ENCODE measurements at regions not wholly inside any gene's neighbourhood (a gene's known extent, or its start where the extent isn't known, plus 50 kb on each side); places are given as distances from the start of the nearest gene placed in this dataset.

DNA sequence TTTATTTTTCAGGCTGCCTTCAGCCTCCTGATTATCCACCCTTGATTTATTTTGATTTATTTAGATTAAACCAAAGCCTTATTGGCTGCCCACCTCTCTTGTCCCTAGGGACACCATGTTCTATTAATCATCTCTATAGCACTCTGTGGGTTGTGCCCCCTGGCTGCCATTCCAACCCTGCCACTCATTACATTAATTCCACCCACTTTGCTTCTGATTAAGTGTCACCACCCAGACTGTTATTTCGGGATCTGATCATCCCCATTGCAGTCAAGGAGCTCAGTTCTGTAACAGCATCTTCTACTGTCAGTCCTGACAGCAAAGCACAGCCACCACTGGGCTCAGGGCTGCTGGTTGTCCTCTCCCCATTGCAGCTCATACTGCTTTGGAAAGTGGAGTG lies 175.1 kb upstream of the DDX18 start:
- CTCF ChIA-PET = interaction anchor here (1.0 kb wide), 1 partner anchor 132 kb away, joined by 3 read pairs; no protein-coding TSS in a partner anchor
- H3K9me3 Mint-ChIP-seq (ENCODE audit: unreplicated experiment) = peaks cover 12% of the 10 kb centered on the region
- POLR2A ChIA-PET = no interaction called here

GRCh38 chr2:117644403-117644802 lies 170.1 kb upstream of the DDX18 start:
- BruUV-seq (replicated peaks) = no TSS peak
- POLR2A ChIA-PET = no interaction called here
- Mint-ChIP-seq H3K27me3 (ENCODE audit: insufficient read depth, unreplicated experiment) (no peaks in the 10 kb centered on the region), H3K36me3 (ENCODE audit: insufficient read depth, unreplicated experiment) (no peaks in the 10 kb centered on the region), H3K4me3 (ENCODE audit: unreplicated experiment) (no peak overlapping the region), H3K9me3 (ENCODE audit: unreplicated experiment) (no peaks in the 10 kb centered on the region), H3K27ac (ENCODE audit: low read depth, unreplicated experiment) (no peak overlapping the region), H3K4me1 (ENCODE audit: insufficient read depth, unreplicated experiment) (no peaks in the 10 kb centered on the region)
- DNase-seq (ENCODE audit: unreplicated experiment) = no peak
- intact Hi-C loops (cut with micrococcal nuclease) = no loop called here
- CTCF ChIA-PET = no interaction called here
- TF ChIP-seq, protein P1, sequence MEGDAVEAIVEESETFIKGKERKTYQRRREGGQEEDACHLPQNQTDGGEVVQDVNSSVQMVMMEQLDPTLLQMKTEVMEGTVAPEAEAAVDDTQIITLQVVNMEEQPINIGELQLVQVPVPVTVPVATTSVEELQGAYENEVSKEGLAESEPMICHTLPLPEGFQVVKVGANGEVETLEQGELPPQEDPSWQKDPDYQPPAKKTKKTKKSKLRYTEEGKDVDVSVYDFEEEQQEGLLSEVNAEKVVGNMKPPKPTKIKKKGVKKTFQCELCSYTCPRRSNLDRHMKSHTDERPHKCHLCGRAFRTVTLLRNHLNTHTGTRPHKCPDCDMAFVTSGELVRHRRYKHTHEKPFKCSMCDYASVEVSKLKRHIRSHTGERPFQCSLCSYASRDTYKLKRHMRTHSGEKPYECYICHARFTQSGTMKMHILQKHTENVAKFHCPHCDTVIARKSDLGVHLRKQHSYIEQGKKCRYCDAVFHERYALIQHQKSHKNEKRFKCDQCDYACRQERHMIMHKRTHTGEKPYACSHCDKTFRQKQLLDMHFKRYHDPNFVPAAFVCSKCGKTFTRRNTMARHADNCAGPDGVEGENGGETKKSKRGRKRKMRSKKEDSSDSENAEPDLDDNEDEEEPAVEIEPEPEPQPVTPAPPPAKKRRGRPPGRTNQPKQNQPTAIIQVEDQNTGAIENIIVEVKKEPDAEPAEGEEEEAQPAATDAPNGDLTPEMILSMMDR (IDR thresholded peaks at IDR 0.05; ENCODE audit: unreplicated experiment) = no peak

More for the DNA sequence above, 175.1 kb upstream of the DDX18 start:
- no peak overlapping the region for H3K27ac Mint-ChIP-seq (ENCODE audit: low read depth, unreplicated experiment)
- no TSS peak for BruUV-seq (replicated peaks)
- H3K4me3 Mint-ChIP-seq (ENCODE audit: unreplicated experiment) = no peak overlapping the region
- no peaks in the 10 kb centered on the region for H3K36me3 Mint-ChIP-seq (ENCODE audit: insufficient read depth, unreplicated experiment)
- no peaks in the 10 kb centered on the region for H3K4me1 Mint-ChIP-seq (ENCODE audit: insufficient read depth, unreplicated experiment)
- TF ChIP-seq, protein P1 (IDR thresholded peaks at IDR 0.05; ENCODE audit: unreplicated experiment) = no peak
- intact Hi-C loops (cut with micrococcal nuclease) = no loop called here
- H3K27me3 Mint-ChIP-seq (ENCODE audit: insufficient read depth, unreplicated experiment) = no peaks in the 10 kb centered on the region
- DNase-seq (ENCODE audit: unreplicated experiment) = no peak

DNA sequence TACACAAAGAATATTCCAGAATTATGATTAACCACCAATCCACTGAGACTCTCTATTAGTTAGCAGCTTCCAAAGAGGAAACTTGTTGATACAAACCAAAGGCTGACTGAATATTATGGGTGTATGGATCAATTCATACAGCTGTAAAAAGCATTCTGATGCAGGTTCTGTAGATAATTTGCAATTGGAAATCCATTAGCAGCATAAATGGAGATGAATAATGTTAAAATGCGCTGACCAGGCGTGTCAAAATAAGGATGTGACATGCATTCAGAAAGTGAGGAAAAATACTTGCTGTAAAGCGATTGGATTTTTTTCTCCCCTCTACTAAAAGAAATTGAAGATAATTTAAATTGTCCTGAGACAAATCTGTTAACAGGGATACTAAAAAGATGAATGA lies 169.0 kb upstream of the DDX18 start:
- Mint-ChIP-seq H3K27me3 (ENCODE audit: insufficient read depth, unreplicated experiment) (no peaks in the 10 kb centered on the region), H3K27ac (ENCODE audit: low read depth, unreplicated experiment) (no peak overlapping the region), H3K36me3 (ENCODE audit: insufficient read depth, unreplicated experiment) (no peaks in the 10 kb centered on the region), H3K9me3 (ENCODE audit: unreplicated experiment) (peaks cover 6% of the 10 kb centered on the region), H3K4me3 (ENCODE audit: unreplicated experiment) (no peak overlapping the region), H3K4me1 (ENCODE audit: insufficient read depth, unreplicated experiment) (no peaks in the 10 kb centered on the region)
- ChIA-PET CTCF (interaction anchor here (0.7 kb wide), 1 partner anchor 207 kb away, joined by 3 read pairs; no protein-coding TSS in a partner anchor), POLR2A (no interaction called here)
- no TSS peak for BruUV-seq (replicated peaks)
- no peak for DNase-seq (ENCODE audit: unreplicated experiment)
- intact Hi-C loops (cut with micrococcal nuclease) = no loop called here
- TF ChIP-seq, protein P1 (IDR thresholded peaks at IDR 0.05; ENCODE audit: unreplicated experiment) = no peak

DNA sequence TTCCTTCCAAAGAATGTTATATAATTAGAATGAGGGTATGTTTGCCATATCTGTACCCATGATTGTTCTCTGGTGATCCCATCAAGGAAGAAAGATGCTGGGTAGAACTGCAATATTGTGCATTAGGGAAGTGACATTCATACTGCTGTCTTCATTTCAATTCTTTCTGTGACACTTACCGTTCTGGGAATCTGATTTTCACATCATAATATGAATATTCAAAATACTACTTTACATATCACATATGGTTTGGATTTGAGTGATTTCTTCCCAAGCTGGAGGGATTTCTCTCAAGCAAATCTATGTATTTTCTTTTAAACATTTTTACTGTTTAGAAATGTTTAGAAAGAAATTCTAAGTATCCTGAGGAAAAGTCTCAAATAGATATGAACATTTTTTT lies 168.4 kb upstream of the DDX18 start:
- ChIA-PET CTCF (interaction anchor here (0.5 kb wide), 1 partner anchor 38 kb away, joined by 3 read pairs; no protein-coding TSS in a partner anchor), POLR2A (no interaction called here)
- H3K4me1 Mint-ChIP-seq (ENCODE audit: insufficient read depth, unreplicated experiment) = no peaks in the 10 kb centered on the region
- TF ChIP-seq, protein P1 (IDR thresholded peaks at IDR 0.05; ENCODE audit: unreplicated experiment) = no peak
- no peak overlapping the region for H3K4me3 Mint-ChIP-seq (ENCODE audit: unreplicated experiment)
- H3K27me3 Mint-ChIP-seq (ENCODE audit: insufficient read depth, unreplicated experiment) = no peaks in the 10 kb centered on the region
- H3K36me3 Mint-ChIP-seq (ENCODE audit: insufficient read depth, unreplicated experiment) = no peaks in the 10 kb centered on the region
- no peak for DNase-seq (ENCODE audit: unreplicated experiment)
- intact Hi-C loops (cut with micrococcal nuclease) = no loop called here
- peaks cover 7% of the 10 kb centered on the region for H3K9me3 Mint-ChIP-seq (ENCODE audit: unreplicated experiment)
- no TSS peak for BruUV-seq (replicated peaks)
- no peak overlapping the region for H3K27ac Mint-ChIP-seq (ENCODE audit: low read depth, unreplicated experiment)
